Trophoblast cell (in vitro differentiated cells and primary cell): ENCODE measurements at regions not wholly inside any gene's neighbourhood (a gene's known extent, or its start where the extent isn't known, plus 50 kb on each side); places are given as distances from the start of the nearest gene placed in this dataset.

Experiments
- DNase-seq, 2 donors: peaks; one replicate each; pipeline ENCODE4 v3.0.0-alpha.2; 2016
- H2AFZ ChIP-seq: 2 replicates; pipeline ENCODE4 v1.6.1; 2013; ENCODE audit warnings: low read length, moderate library complexity, mild to moderate bottlenecking; ENCODE audit not compliant: insufficient read depth, poor library complexity
- H2AK5ac ChIP-seq: 2 replicates; pipeline ENCODE4 v1.6.1; 2013; ENCODE audit warnings: mild to moderate bottlenecking, low read length
- H2BK120ac ChIP-seq: 2 replicates; pipeline ENCODE4 v1.6.1; 2013; ENCODE audit warnings: low read length, mild to moderate bottlenecking, moderate library complexity; ENCODE audit not compliant: insufficient read depth, poor library complexity
- H2BK12ac ChIP-seq: 2 replicates; pipeline ENCODE4 v1.6.1; 2013; ENCODE audit warnings: mild to moderate bottlenecking, low read length, moderate library complexity
- H2BK5ac ChIP-seq: 2 replicates; pipeline ENCODE4 v1.6.1; 2013; ENCODE audit warnings: low read length, low read depth, moderate library complexity, mild to moderate bottlenecking; ENCODE audit not compliant: poor library complexity
- H3K14ac ChIP-seq: 2 replicates; pipeline ENCODE4 v1.6.1; 2013; ENCODE audit warnings: mild to moderate bottlenecking, low read length
- H3K18ac ChIP-seq: 2 replicates; pipeline ENCODE4 v1.6.1; 2013; ENCODE audit warnings: mild to moderate bottlenecking, low read length
- H3K23ac ChIP-seq: 2 replicates; pipeline ENCODE4 v1.6.1; 2013; ENCODE audit warnings: low read length
- H3K27ac ChIP-seq: 2 replicates; pipeline ENCODE4 v1.5.1; 2013; ENCODE audit warnings: low read depth, mild to moderate bottlenecking, inconsistent platforms, low read length, moderate library complexity
- H3K27me3 ChIP-seq: 2 replicates; pipeline ENCODE4 v1.6.1; 2013; ENCODE audit warnings: inconsistent platforms, mild to moderate bottlenecking, low read length, moderate library complexity; ENCODE audit not compliant: insufficient read depth
- H3K36me3 ChIP-seq, 2 experiments: 1 replicate in 1 of 2; 2 replicates in 1 of 2; pipeline ENCODE4 v1.6.1; 2013; ENCODE audit warnings: low read length in 2 of 2, mild to moderate bottlenecking in 2 of 2, moderate library complexity in 1 of 2; ENCODE audit not compliant: insufficient read depth in 2 of 2, control insufficient read depth in 1 of 2
- H3K4ac ChIP-seq: 2 replicates; pipeline ENCODE4 v1.6.1; 2013; ENCODE audit warnings: low read depth, mild to moderate bottlenecking, low read length, moderate library complexity
- H3K4me1 ChIP-seq, 2 experiments: 1 replicate in 1 of 2; 2 replicates in 1 of 2; pipeline ENCODE4 v1.6.1; 2013; ENCODE audit warnings: low read length in 2 of 2, mild to moderate bottlenecking in 2 of 2, moderate library complexity in 1 of 2; ENCODE audit not compliant: insufficient read depth in 2 of 2, control insufficient read depth in 1 of 2
- H3K4me2 ChIP-seq: 2 replicates; pipeline ENCODE4 v1.6.1; 2013; ENCODE audit warnings: inconsistent platforms, mild to moderate bottlenecking, low read length, moderate library complexity
- H3K4me3 ChIP-seq: 2 replicates; pipeline ENCODE4 v1.5.1; 2013; ENCODE audit warnings: mild to moderate bottlenecking, low read depth, low read length, inconsistent platforms
- H3K79me1 ChIP-seq: one replicate; pipeline ENCODE4 v1.6.1; 2013; ENCODE audit warnings: low read length
- H3K79me2 ChIP-seq: 2 replicates; pipeline ENCODE4 v1.6.1; 2013; ENCODE audit warnings: low read length, mild to moderate bottlenecking; ENCODE audit not compliant: control insufficient read depth, insufficient read depth, poor library complexity
- H3K9ac ChIP-seq: 2 replicates; pipeline ENCODE4 v1.6.1; 2013; ENCODE audit warnings: mild to moderate bottlenecking, low read length
- H3K9me3 ChIP-seq: 2 replicates; pipeline ENCODE4 v1.6.1; 2013; ENCODE audit warnings: low read depth, mild to moderate bottlenecking, control low read depth, inconsistent platforms, low read length; ENCODE audit not compliant: insufficient read depth
- H4K12ac ChIP-seq: 2 replicates; pipeline ENCODE4 v1.6.1; 2013; ENCODE audit warnings: low read depth, mild to moderate bottlenecking, low read length, moderate library complexity
- H4K8ac ChIP-seq: 2 replicates; pipeline ENCODE4 v1.6.1; 2013; ENCODE audit warnings: low read depth, mild to moderate bottlenecking, low read length, moderate library complexity
- H4K91ac ChIP-seq: one replicate; pipeline ENCODE4 v1.6.1; 2013; ENCODE audit warnings: low read depth, mild to moderate bottlenecking, low read length, moderate library complexity
- WGBS: extraction: QIAGEN DNeasy Blood & Tissue Kit; methylation state at CpG from one replicate; pipeline ENCODE4 v1.1.7; 2013; ENCODE audit warnings: missing lambda C conversion rate; ENCODE audit not compliant: insufficient read length, insufficient coverage; ENCODE audit errors: extremely low coverage; 5-methylcytosine and 5-hydroxymethylcytosine counted together

DNA sequence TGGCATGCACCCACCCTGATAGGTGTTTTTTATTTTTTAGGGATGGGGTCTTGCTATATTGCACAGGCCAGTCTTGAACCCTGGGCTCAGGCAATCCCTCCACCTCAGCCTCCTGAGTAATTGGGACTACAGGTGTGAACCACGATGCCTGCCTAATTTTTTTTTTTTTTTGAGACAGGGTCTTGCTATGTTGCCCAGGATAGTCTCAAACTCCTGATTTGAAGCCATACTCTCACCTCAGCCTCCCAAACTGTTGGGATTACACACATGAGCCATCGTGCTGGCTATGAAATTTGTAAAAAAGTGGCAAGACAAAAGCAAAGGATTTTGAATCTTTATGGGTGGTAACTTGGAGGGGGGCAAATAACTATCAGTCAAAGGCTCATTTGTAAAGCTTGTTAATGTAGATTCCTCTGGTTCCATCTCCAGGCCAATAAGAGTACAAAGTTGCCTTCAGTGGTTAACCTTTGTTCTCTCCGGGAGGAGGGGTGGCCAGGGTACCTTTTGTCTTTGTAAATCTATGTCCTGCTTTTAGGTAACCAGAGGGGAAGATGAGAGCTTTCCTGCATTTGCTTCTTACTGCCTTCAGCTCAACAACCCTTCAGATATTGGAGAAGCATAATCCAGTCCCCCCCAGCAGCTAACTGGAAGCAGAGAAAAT, 372.0 kb upstream of the JARID2 start:
- no peak for DNase-seq
- Histone ChIP-seq H3K4ac (no peak overlapping the region), H3K23ac (no peak overlapping the region), H2BK120ac (no peak overlapping the region), H4K12ac (no peak overlapping the region), H3K4me2 (no peak overlapping the region), H3K9me3 (peaks cover 1% of the 10 kb centered on the region), H2BK5ac (no peak overlapping the region), H3K79me1 (no peaks in the 10 kb centered on the region), H3K36me3 (no peaks in the 10 kb centered on the region), H3K9ac (no peak overlapping the region), H2AK5ac (no peak overlapping the region), H3K4me3 (no peak overlapping the region), H3K18ac (no peak overlapping the region), H2AFZ (no peak overlapping the region), H4K91ac (no peak overlapping the region), H3K14ac (no peak overlapping the region), H4K8ac (no peak overlapping the region), H3K4me1 (peaks cover 0 to 2% of the 10 kb centered on the region in 2 experiments), H3K27ac (no peak overlapping the region), H3K27me3 (no peaks in the 10 kb centered on the region), H2BK12ac (no peak overlapping the region), H3K79me2 (no peaks in the 10 kb centered on the region)
- no CpG with 5 or more reads among the region's 3 CpGs for WGBS

DNA sequence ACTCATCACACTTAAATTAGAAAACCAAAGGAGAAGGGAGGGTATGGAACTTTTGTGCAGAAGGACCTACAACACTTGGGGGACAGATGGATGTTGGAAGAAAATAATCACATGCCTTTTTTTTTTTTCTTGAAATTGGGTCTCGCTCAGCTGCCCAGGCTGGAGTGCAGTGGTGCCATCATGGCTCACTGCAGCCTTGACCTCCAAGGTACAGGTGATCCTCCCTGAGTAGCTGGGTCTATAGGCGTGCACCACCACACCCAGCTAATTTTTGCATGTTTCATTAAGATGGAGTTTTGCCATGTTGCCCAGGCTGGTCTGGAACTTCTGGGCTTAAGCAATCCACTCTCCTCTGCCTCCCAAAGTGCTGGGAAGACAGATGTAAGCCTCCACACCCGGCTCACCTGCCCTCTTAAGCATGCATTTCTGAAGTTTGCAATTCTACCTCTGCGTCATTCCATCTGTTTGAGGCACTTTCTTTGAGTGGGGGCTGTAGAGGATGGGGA, 370.8 kb upstream of the JARID2 start:
- H3K36me3 ChIP-seq: no peaks in the 10 kb centered on the region
- H3K4me3 ChIP-seq: no peak overlapping the region
- H3K79me1 ChIP-seq: no peaks in the 10 kb centered on the region
- H4K12ac ChIP-seq: no peak overlapping the region
- H3K4me2 ChIP-seq: no peak overlapping the region
- H3K27ac ChIP-seq: no peak overlapping the region
- H3K18ac ChIP-seq: no peak overlapping the region
- H3K23ac ChIP-seq: no peak overlapping the region
- no peak overlapping the region for H3K9ac ChIP-seq
- H3K27me3 ChIP-seq: no peaks in the 10 kb centered on the region
- no peak overlapping the region for H4K91ac ChIP-seq
- no peak for DNase-seq
- H2BK120ac ChIP-seq: no peak overlapping the region
- H3K4ac ChIP-seq: no peak overlapping the region
- H2BK12ac ChIP-seq: no peak overlapping the region
- no peaks in the 10 kb centered on the region for H3K79me2 ChIP-seq
- H3K4me1 ChIP-seq: peaks cover 0 to 2% of the 10 kb centered on the region in 2 experiments
- no peak overlapping the region for H2AFZ ChIP-seq
- peaks cover 1% of the 10 kb centered on the region for H3K9me3 ChIP-seq
- no peak overlapping the region for H3K14ac ChIP-seq
- no CpG with 5 or more reads among the region's 4 CpGs for WGBS
- no peak overlapping the region for H4K8ac ChIP-seq
- H2AK5ac ChIP-seq: no peak overlapping the region
- no peak overlapping the region for H2BK5ac ChIP-seq

DNA sequence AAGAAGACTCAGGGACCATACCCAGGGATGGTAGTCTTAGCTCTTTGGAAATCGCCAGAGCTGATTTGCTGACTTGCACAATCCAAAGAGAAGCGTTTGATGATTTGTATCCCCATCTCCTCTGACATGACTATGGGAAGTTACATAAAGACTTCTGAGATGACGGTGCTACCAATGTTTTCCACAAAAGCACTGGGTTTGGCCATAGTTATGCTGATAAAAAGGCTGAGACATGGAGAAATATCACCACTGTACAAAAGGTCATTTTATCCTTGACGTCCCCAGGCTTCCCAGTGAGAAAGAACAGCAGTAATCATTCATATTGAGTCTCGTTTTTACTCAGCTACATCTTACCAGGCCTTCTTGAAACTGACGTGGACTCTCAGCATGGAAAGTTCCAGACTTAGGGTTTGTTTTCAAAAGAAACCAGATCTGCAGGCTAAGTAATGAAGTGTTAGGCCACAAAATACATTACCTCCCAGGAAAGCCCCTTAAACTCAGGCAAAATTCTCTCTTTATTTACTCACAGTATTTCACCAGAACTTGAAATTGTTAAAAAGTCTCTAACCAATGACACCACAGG, 370.3 kb upstream of the JARID2 start:
- Histone ChIP-seq H3K36me3 (no peaks in the 10 kb centered on the region), H3K79me2 (no peaks in the 10 kb centered on the region), H3K18ac (no peak overlapping the region), H3K9me3 (peaks cover 1% of the 10 kb centered on the region), H3K14ac (no peak overlapping the region), H3K4me3 (no peak overlapping the region), H3K27ac (no peak overlapping the region), H2BK5ac (no peak overlapping the region), H2AFZ (no peak overlapping the region), H2BK120ac (no peak overlapping the region), H3K4ac (no peak overlapping the region), H3K79me1 (no peaks in the 10 kb centered on the region), H3K9ac (no peak overlapping the region), H3K27me3 (no peaks in the 10 kb centered on the region), H2BK12ac (no peak overlapping the region), H2AK5ac (no peak overlapping the region), H3K4me2 (no peak overlapping the region), H3K4me1 (peaks cover 0 to 2% of the 10 kb centered on the region in 2 experiments), H4K12ac (no peak overlapping the region), H3K23ac (no peak overlapping the region), H4K8ac (no peak overlapping the region), H4K91ac (no peak overlapping the region)
- no peak for DNase-seq
- WGBS: no CpG with 5 or more reads among the region's 6 CpGs

DNA sequence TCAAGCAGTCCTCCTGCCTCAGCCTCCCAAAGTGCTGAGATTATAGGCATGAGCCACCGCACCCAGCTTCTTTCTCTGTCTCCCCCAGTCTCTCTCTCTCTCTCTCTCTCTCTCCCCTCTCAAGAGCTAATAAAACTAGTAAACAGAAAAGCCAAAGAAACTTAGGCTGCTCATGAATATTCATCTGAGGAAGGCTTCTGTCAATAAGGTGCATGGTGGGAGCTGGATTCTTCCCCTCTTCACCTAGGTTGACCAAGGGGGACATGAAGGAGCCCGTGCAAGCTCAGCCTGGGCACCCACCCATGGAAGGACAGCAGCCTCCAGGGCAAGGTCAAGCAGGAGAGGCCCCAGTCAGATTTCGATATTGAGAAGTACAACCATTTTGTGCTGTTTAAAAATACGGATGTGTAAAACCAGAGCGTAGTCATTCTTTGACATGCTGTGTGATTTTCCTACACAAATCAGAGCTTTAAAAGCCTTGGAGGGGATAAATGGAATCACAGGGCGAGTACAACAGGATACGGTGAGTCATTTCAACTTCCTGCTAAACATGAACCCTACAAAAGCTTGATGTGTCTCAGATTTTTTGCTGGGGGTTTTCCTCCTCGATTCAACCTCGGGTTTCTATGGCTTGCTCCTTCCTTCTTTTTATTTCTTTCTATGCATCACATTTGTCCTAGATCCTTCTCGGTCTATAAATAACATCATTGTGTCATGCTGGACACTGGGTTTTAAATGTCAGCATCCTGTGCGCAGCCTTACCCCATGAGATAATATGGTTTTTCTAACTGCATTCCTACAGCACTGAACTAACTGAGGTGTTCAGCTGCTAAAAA, 368.9 kb upstream of the JARID2 start:
- H3K23ac ChIP-seq: no peak overlapping the region
- H3K79me1 ChIP-seq: no peaks in the 10 kb centered on the region
- no peak overlapping the region for H4K8ac ChIP-seq
- DNase-seq: peak in 1 of 2 donors; percentile 47
- H3K9me3 ChIP-seq: peaks cover 1% of the 10 kb centered on the region
- H4K12ac ChIP-seq: no peak overlapping the region
- H3K4me2 ChIP-seq: no peak overlapping the region
- no peak overlapping the region for H3K14ac ChIP-seq
- no peaks in the 10 kb centered on the region for H3K36me3 ChIP-seq
- H3K4me3 ChIP-seq: no peak overlapping the region
- no peaks in the 10 kb centered on the region for H3K79me2 ChIP-seq
- no peak overlapping the region for H2BK12ac ChIP-seq
- peaks cover 0 to 2% of the 10 kb centered on the region in 2 experiments for H3K4me1 ChIP-seq
- H3K18ac ChIP-seq: no peak overlapping the region
- no peak overlapping the region for H3K9ac ChIP-seq
- H3K4ac ChIP-seq: no peak overlapping the region
- no peaks in the 10 kb centered on the region for H3K27me3 ChIP-seq
- no peak overlapping the region for H4K91ac ChIP-seq
- H2BK120ac ChIP-seq: no peak overlapping the region
- H3K27ac ChIP-seq: no peak overlapping the region
- H2AK5ac ChIP-seq: no peak overlapping the region
- no peak overlapping the region for H2BK5ac ChIP-seq
- no peak overlapping the region for H2AFZ ChIP-seq
- no CpG with 5 or more reads among the region's 11 CpGs for WGBS
